PC-9 (cell line): ENCODE measurements at regions not wholly inside any gene's neighbourhood (a gene's known extent, or its start where the extent isn't known, plus 50 kb on each side); places are given as distances from the start of the nearest gene placed in this dataset.

Experiments used
- EZH2 ChIP-seq: fragments of 200-600 bp; sonication (generic); IDR thresholded peaks from 2 replicates; pipeline ENCODE4 v1.8.0; 2017; ENCODE audit warnings: antibody characterized with exemption, low read depth
- TF ChIP-seq, protein P1 (sequence below): fragments of 200-600 bp; sonication (generic); conservative IDR thresholded peaks from 2 replicates; pipeline ENCODE4 v1.6.1; 2017; ENCODE audit warnings: mixed run types, antibody characterized with exemption, mild to moderate bottlenecking, moderate library complexity

DNA sequence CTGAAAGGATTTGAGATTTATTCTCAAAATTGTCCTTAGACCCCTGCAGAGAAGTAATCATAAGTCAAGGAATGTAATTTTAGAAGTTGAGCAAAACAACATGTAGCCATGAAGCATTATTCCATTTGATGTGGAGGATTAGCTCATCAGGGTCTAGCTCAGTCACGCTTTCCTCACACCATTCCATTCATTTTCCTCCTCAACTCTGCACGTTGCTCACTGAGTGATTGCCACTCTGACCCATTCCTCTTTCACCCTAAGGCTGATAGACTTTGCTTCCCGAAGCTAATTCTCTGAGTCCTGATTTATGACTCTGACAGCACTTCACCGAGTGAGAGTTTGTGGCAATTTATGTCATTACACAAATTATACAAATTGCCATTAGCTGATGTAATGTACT, 820.6 kb upstream of the PIK3C3 start:
- TF ChIP-seq, protein P1, sequence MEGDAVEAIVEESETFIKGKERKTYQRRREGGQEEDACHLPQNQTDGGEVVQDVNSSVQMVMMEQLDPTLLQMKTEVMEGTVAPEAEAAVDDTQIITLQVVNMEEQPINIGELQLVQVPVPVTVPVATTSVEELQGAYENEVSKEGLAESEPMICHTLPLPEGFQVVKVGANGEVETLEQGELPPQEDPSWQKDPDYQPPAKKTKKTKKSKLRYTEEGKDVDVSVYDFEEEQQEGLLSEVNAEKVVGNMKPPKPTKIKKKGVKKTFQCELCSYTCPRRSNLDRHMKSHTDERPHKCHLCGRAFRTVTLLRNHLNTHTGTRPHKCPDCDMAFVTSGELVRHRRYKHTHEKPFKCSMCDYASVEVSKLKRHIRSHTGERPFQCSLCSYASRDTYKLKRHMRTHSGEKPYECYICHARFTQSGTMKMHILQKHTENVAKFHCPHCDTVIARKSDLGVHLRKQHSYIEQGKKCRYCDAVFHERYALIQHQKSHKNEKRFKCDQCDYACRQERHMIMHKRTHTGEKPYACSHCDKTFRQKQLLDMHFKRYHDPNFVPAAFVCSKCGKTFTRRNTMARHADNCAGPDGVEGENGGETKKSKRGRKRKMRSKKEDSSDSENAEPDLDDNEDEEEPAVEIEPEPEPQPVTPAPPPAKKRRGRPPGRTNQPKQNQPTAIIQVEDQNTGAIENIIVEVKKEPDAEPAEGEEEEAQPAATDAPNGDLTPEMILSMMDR: no peak
- no peak for TF ChIP-seq EZH2
